HepG2 (cell line): ENCODE measurements at regions not wholly inside any gene's neighbourhood (a gene's known extent, or its start where the extent isn't known, plus 50 kb on each side); places are given as distances from the start of the nearest gene placed in this dataset.

Experiments
- BCL6 ChIP-seq: IDR thresholded peaks from 2 replicates; pipeline ENCODE4 v1.6.1; 2016; ENCODE audit warnings: missing genetic modification reagents, missing compliant biosample characterization
- BHLHE40 ChIP-seq: IDR thresholded peaks from 2 replicates; pipeline ENCODE4 v1.6.1; 2011; ENCODE audit warnings: low read length, improper control_type of control experiment
- ELF3 ChIP-seq: IDR thresholded peaks from 2 replicates; pipeline ENCODE4 v1.6.1; 2016; ENCODE audit warnings: missing genetic modification reagents, missing compliant biosample characterization
- EP300 ChIP-seq, 3 experiments: sonication (generic) in 1 of 3; formaldehyde crosslinking in 1 of 3; IDR thresholded peaks; 2 replicates each; pipeline versions ENCODE4 v1.5.1 to v1.6.1; 2011 to 2020; ENCODE audit warnings: low read depth in 2 of 3, low read length in 2 of 3, borderline replicate concordance in 1 of 3, improper control_type of control experiment in 1 of 3, mild to moderate bottlenecking in 1 of 3, missing genetic modification reagents in 1 of 3, moderate library complexity in 1 of 3
- MTA1 ChIP-seq: sonication (generic); formaldehyde crosslinking; IDR thresholded peaks from 2 replicates; pipeline ENCODE4 v1.4.0; 2020; ENCODE audit warnings: missing genetic modification reagents, mild to moderate bottlenecking, borderline replicate concordance
- TBX3 ChIP-seq: fragments of 450-650 bp; IDR thresholded peaks from 2 replicates; pipeline ENCODE4 v1.6.1; 2017; ENCODE audit warnings: antibody characterized with exemption, mild to moderate bottlenecking, inconsistent platforms, borderline replicate concordance
- TF ChIP-seq, protein P1 (sequence below): sonication (generic); formaldehyde crosslinking; IDR thresholded peaks from 2 replicates; pipeline ENCODE4 v1.4.0; 2020; ENCODE audit warnings: missing genetic modification reagents
- TF ChIP-seq, protein P2 (sequence below): sonication (generic); formaldehyde crosslinking; IDR thresholded peaks from 2 replicates; pipeline ENCODE4 v1.5.0; 2020; ENCODE audit warnings: mild to moderate bottlenecking, missing genetic modification reagents, moderate library complexity
- TF ChIP-seq, protein P3 (sequence below): IDR thresholded peaks from 2 replicates; pipeline ENCODE4 v1.6.1; 2012; ENCODE audit warnings: inconsistent platforms
- TF ChIP-seq, protein P4 (sequence below): sonication (generic); formaldehyde crosslinking; IDR thresholded peaks from 2 replicates; pipeline ENCODE4 v1.5.1; 2020; ENCODE audit warnings: mild to moderate bottlenecking, missing genetic modification reagents, moderate library complexity

DNA sequence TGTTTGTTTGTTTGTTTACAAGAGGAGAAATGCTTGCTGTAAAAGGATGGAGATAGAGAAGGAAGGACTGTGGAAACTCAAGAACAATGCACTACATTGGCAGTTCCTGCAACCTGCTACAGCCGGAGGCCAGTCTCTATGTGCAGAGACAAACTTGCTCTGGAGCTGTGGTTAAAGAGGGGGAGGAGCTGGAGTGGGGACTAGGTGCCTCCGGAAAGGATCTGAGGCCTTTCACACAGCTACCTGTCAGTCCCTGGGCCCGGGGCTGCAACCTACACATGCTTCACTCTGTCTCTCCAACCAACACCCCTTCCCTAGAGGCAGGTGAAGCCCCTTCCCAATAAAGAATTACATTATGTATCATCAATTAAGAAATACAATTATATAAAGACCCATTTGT is 1234.0 kb upstream of the ZEB2 start (continued):
- TF ChIP-seq MTA1 (CRISPR knock-in tag) (no peak), EP300 (IDR thresholded peaks at IDR 0.05; ENCODE audit: low read depth in 2 of 2, low read length in 2 of 2) (peak in 1 of 2 experiments; percentile 55; a peak in 1 of 4 replicates), EP300 (CRISPR knock-in tag; IDR thresholded peaks at IDR 0.05; ENCODE audit: borderline replicate concordance) (peak; percentile 49; the same call in 1 of the 2 replicates), ELF3 (CRISPR knock-in tag) (peak; percentile 31; the same call in 1 of the 2 replicates), BCL6 (CRISPR knock-in tag) (peak; percentile 47; the same call in 1 of the 2 replicates), TBX3 (no peak), BHLHE40 (no peak)
- TF ChIP-seq, protein P1, sequence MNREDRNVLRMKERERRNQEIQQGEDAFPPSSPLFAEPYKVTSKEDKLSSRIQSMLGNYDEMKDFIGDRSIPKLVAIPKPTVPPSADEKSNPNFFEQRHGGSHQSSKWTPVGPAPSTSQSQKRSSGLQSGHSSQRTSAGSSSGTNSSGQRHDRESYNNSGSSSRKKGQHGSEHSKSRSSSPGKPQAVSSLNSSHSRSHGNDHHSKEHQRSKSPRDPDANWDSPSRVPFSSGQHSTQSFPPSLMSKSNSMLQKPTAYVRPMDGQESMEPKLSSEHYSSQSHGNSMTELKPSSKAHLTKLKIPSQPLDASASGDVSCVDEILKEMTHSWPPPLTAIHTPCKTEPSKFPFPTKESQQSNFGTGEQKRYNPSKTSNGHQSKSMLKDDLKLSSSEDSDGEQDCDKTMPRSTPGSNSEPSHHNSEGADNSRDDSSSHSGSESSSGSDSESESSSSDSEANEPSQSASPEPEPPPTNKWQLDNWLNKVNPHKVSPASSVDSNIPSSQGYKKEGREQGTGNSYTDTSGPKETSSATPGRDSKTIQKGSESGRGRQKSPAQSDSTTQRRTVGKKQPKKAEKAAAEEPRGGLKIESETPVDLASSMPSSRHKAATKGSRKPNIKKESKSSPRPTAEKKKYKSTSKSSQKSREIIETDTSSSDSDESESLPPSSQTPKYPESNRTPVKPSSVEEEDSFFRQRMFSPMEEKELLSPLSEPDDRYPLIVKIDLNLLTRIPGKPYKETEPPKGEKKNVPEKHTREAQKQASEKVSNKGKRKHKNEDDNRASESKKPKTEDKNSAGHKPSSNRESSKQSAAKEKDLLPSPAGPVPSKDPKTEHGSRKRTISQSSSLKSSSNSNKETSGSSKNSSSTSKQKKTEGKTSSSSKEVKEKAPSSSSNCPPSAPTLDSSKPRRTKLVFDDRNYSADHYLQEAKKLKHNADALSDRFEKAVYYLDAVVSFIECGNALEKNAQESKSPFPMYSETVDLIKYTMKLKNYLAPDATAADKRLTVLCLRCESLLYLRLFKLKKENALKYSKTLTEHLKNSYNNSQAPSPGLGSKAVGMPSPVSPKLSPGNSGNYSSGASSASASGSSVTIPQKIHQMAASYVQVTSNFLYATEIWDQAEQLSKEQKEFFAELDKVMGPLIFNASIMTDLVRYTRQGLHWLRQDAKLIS (CRISPR knock-in tag) = peak; percentile 53
- TF ChIP-seq, protein P2, sequence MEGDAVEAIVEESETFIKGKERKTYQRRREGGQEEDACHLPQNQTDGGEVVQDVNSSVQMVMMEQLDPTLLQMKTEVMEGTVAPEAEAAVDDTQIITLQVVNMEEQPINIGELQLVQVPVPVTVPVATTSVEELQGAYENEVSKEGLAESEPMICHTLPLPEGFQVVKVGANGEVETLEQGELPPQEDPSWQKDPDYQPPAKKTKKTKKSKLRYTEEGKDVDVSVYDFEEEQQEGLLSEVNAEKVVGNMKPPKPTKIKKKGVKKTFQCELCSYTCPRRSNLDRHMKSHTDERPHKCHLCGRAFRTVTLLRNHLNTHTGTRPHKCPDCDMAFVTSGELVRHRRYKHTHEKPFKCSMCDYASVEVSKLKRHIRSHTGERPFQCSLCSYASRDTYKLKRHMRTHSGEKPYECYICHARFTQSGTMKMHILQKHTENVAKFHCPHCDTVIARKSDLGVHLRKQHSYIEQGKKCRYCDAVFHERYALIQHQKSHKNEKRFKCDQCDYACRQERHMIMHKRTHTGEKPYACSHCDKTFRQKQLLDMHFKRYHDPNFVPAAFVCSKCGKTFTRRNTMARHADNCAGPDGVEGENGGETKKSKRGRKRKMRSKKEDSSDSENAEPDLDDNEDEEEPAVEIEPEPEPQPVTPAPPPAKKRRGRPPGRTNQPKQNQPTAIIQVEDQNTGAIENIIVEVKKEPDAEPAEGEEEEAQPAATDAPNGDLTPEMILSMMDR = no peak
- TF ChIP-seq, protein P3, sequence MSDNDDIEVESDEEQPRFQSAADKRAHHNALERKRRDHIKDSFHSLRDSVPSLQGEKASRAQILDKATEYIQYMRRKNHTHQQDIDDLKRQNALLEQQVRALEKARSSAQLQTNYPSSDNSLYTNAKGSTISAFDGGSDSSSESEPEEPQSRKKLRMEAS = no peak; the same call in 1 of the 2 replicates
- TF ChIP-seq, protein P4, sequence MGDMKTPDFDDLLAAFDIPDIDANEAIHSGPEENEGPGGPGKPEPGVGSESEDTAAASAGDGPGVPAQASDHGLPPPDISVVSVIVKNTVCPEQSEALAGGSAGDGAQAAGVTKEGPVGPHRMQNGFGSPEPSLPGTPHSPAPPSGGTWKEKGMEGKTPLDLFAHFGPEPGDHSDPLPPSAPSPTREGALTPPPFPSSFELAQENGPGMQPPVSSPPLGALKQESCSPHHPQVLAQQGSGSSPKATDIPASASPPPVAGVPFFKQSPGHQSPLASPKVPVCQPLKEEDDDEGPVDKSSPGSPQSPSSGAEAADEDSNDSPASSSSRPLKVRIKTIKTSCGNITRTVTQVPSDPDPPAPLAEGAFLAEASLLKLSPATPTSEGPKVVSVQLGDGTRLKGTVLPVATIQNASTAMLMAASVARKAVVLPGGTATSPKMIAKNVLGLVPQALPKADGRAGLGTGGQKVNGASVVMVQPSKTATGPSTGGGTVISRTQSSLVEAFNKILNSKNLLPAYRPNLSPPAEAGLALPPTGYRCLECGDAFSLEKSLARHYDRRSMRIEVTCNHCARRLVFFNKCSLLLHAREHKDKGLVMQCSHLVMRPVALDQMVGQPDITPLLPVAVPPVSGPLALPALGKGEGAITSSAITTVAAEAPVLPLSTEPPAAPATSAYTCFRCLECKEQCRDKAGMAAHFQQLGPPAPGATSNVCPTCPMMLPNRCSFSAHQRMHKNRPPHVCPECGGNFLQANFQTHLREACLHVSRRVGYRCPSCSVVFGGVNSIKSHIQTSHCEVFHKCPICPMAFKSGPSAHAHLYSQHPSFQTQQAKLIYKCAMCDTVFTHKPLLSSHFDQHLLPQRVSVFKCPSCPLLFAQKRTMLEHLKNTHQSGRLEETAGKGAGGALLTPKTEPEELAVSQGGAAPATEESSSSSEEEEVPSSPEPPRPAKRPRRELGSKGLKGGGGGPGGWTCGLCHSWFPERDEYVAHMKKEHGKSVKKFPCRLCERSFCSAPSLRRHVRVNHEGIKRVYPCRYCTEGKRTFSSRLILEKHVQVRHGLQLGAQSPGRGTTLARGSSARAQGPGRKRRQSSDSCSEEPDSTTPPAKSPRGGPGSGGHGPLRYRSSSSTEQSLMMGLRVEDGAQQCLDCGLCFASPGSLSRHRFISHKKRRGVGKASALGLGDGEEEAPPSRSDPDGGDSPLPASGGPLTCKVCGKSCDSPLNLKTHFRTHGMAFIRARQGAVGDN (CRISPR knock-in tag) = peak; percentile 40; the same call in 1 of the 2 replicates
